Astrocyte (in vitro differentiated cells and primary cell): ENCODE measurements at regions not wholly inside any gene's neighbourhood (a gene's known extent, or its start where the extent isn't known, plus 50 kb on each side); places are given as distances from the start of the nearest gene placed in this dataset.

ENCODE experiments used
- DNase-seq: peaks from one replicate; pipeline ENCODE4 v3.0.0-alpha.2; 2010; ENCODE audit warnings: low read depth
- FAIRE-seq: peaks from 2 replicates; lab custom pipeline; 2011; peaks lifted over from hg19 to GRCh38; lab: Jason Lieb, UNC
- H2AFZ ChIP-seq: 2 replicates; pipeline ENCODE4 v1.6.0; 2012; ENCODE audit warnings: low read depth, low read length, inconsistent platforms
- H3K27ac ChIP-seq: 2 replicates; pipeline ENCODE4 v1.5.1; 2011; ENCODE audit warnings: low read depth, low read length, inconsistent platforms
- H3K27me3 ChIP-seq: 2 replicates; pipeline ENCODE4 v1.6.0; 2011; ENCODE audit warnings: low read length, inconsistent platforms; ENCODE audit not compliant: insufficient read depth
- H3K36me3 ChIP-seq: 2 replicates; pipeline ENCODE4 v1.5.1; 2011; ENCODE audit warnings: low read length, inconsistent platforms; ENCODE audit not compliant: insufficient read depth
- H3K4me1 ChIP-seq: 2 replicates; pipeline ENCODE4 v1.5.1; 2011; ENCODE audit warnings: low read length, inconsistent platforms; ENCODE audit not compliant: insufficient read depth
- H3K4me2 ChIP-seq: 2 replicates; pipeline ENCODE4 v1.6.0; 2012; ENCODE audit warnings: low read length, inconsistent platforms
- H3K4me3 ChIP-seq: 2 replicates; pipeline ENCODE4 v1.5.1; 2011; ENCODE audit warnings: low read depth, mild to moderate bottlenecking, low read length, inconsistent platforms; ENCODE audit not compliant: insufficient read depth
- H3K79me2 ChIP-seq: 2 replicates; pipeline ENCODE4 v1.6.0; 2012; ENCODE audit warnings: mild to moderate bottlenecking, low read length, inconsistent platforms; ENCODE audit not compliant: insufficient read depth
- H3K9ac ChIP-seq: 2 replicates; pipeline ENCODE4 v1.6.0; 2012; ENCODE audit warnings: mild to moderate bottlenecking, low read length, inconsistent platforms
- H3K9me3 ChIP-seq: 2 replicates; pipeline ENCODE4 v1.5.1; 2012; ENCODE audit warnings: low read depth, mild to moderate bottlenecking, low read length, inconsistent platforms; ENCODE audit not compliant: insufficient read depth
- H4K20me1 ChIP-seq: 2 replicates; pipeline ENCODE4 v1.6.0; 2012; ENCODE audit warnings: low read length, inconsistent platforms; ENCODE audit not compliant: insufficient read depth
- H3K27ac Mint-ChIP-seq: one replicate; pipeline ENCODE4 v1.8.0; 2021; ENCODE audit warnings: mild to moderate bottlenecking, mixed read lengths; ENCODE audit not compliant: unreplicated experiment
- H3K27me3 Mint-ChIP-seq: one replicate; pipeline ENCODE4 v1.8.0; 2021; ENCODE audit warnings: low read depth, mixed read lengths; ENCODE audit not compliant: unreplicated experiment
- H3K36me3 Mint-ChIP-seq: one replicate; pipeline ENCODE4 v1.8.0; 2021; ENCODE audit warnings: low read depth, mixed read lengths; ENCODE audit not compliant: unreplicated experiment
- H3K4me1 Mint-ChIP-seq: one replicate; pipeline ENCODE4 v1.8.0; 2021; ENCODE audit warnings: low read depth, mixed read lengths; ENCODE audit not compliant: unreplicated experiment
- H3K4me3 Mint-ChIP-seq: one replicate; pipeline ENCODE4 v1.8.0; 2021; ENCODE audit warnings: mild to moderate bottlenecking, moderate library complexity, mixed read lengths; ENCODE audit not compliant: unreplicated experiment
- H3K9me3 Mint-ChIP-seq: one replicate; pipeline ENCODE4 v1.8.0; 2021; ENCODE audit warnings: mild to moderate bottlenecking, mixed read lengths; ENCODE audit not compliant: unreplicated experiment
- CTCF ChIP-seq: IDR thresholded peaks from 2 replicates; pipeline ENCODE4 v1.5.1; 2011; ENCODE audit warnings: low read depth, mild to moderate bottlenecking, inconsistent platforms, low read length, moderate library complexity; ENCODE audit not compliant: insufficient read depth
- EZH2 ChIP-seq: IDR thresholded peaks from 2 replicates; pipeline ENCODE4 v1.6.1; 2012; ENCODE audit warnings: mild to moderate bottlenecking, low read length, inconsistent platforms; ENCODE audit not compliant: insufficient read depth

DNA sequence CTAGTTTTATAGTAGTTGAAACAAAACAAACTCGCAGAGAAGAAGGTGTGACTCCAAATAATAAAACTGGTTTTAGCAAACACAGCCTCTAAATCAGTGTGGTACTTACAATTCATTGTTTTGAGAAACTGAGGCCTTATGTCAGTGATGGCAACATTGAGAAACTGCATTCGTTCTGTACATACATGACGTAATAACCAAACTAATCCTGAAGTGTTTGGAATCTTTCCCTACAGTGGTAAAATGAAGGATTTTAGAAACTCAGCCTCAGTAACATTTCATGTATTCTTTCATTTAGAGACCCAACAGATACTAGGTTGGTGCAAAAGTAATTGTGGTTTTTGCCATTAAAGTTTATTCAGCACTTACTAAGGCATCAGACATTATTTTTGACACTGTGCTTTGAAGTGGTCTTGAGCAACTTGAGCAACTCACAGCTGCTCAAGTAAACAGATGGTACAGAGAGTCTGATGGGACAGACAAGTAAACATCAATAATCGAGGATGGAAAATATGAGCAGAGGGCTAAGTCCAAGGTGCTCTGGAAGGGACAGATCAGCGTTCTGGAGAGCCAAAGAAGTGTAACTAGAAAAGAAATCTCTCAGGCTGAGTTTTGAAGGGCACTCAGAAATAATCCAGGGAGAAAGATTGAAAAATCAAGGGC, 390.8 kb upstream of the BOD1L1 start:
- Mint-ChIP-seq H3K4me3 (no peak overlapping the region), H3K4me1 (peaks cover 9% of the 10 kb centered on the region), H3K27ac (no peak overlapping the region), H3K9me3 (peaks cover 6% of the 10 kb centered on the region), H3K27me3 (no peaks in the 10 kb centered on the region), H3K36me3 (no peaks in the 10 kb centered on the region)
- H3K27me3 ChIP-seq: no peaks in the 10 kb centered on the region
- no peak overlapping the region for H2AFZ ChIP-seq
- no peak overlapping the region for H3K27ac ChIP-seq
- no peak for DNase-seq
- peaks cover 3% of the 10 kb centered on the region for H3K9me3 ChIP-seq
- H3K4me3 ChIP-seq: no peak overlapping the region
- TF ChIP-seq CTCF (no peak), EZH2 (no peak)
- no peak for FAIRE-seq
- H3K9ac ChIP-seq: no peak overlapping the region
- no peaks in the 10 kb centered on the region for H3K79me2 ChIP-seq
- H3K36me3 ChIP-seq: no peaks in the 10 kb centered on the region
- H3K4me2 ChIP-seq: no peak overlapping the region
- H3K4me1 ChIP-seq: peaks cover 10% of the 10 kb centered on the region
- H4K20me1 ChIP-seq: no peaks in the 10 kb centered on the region

- no peak for TF ChIP-seq CTCF
- TF ChIP-seq EZH2: no peak
- H3K9me3 ChIP-seq: no peaks in the 10 kb centered on the region
- Mint-ChIP-seq H3K27me3 (peaks cover 3% of the 10 kb centered on the region), H3K4me1 (peaks cover 9% of the 10 kb centered on the region), H3K4me3 (no peak overlapping the region), H3K36me3 (no peaks in the 10 kb centered on the region), H3K9me3 (no peaks in the 10 kb centered on the region), H3K27ac (no peak overlapping the region)
- H3K27me3 ChIP-seq: no peaks in the 10 kb centered on the region
- H3K4me1 ChIP-seq: peaks cover 11% of the 10 kb centered on the region
- peak overlapping the region; percentile 42 for H3K4me2 ChIP-seq
- H3K79me2 ChIP-seq: no peaks in the 10 kb centered on the region
- H3K27ac ChIP-seq: no peak overlapping the region
- no peak overlapping the region for H3K9ac ChIP-seq
- DNase-seq: peak; percentile 14
- FAIRE-seq: peak; percentile 88
- H3K36me3 ChIP-seq: no peaks in the 10 kb centered on the region
- no peaks in the 10 kb centered on the region for H4K20me1 ChIP-seq
- no peak overlapping the region for H3K4me3 ChIP-seq
- H2AFZ ChIP-seq: no peak overlapping the region
These were observed 394.9 kb upstream of the BOD1L1 start for GRCh38 chr4:14022456-14022855.

- no peaks in the 10 kb centered on the region for H4K20me1 ChIP-seq
- H3K4me1 ChIP-seq: peaks cover 11% of the 10 kb centered on the region
- TF ChIP-seq CTCF (no peak), EZH2 (no peak)
- Mint-ChIP-seq H3K27ac (no peak overlapping the region), H3K27me3 (peaks cover 3% of the 10 kb centered on the region), H3K4me1 (peaks cover 9% of the 10 kb centered on the region), H3K4me3 (no peak overlapping the region), H3K9me3 (no peaks in the 10 kb centered on the region), H3K36me3 (no peaks in the 10 kb centered on the region)
- FAIRE-seq (peak; percentile 50), DNase-seq (peak; percentile 40)
- H3K36me3 ChIP-seq: no peaks in the 10 kb centered on the region
- H3K79me2 ChIP-seq: no peaks in the 10 kb centered on the region
- H3K9ac ChIP-seq: no peak overlapping the region
- H2AFZ ChIP-seq: no peak overlapping the region
- no peaks in the 10 kb centered on the region for H3K9me3 ChIP-seq
- no peak overlapping the region for H3K4me3 ChIP-seq
- H3K4me2 ChIP-seq: peak overlapping the region; percentile 42
- H3K27me3 ChIP-seq: no peaks in the 10 kb centered on the region
- no peak overlapping the region for H3K27ac ChIP-seq
These were observed 395.5 kb upstream of the BOD1L1 start for GRCh38 chr4:14023036-14023435.
